K562 (cell line): ENCODE measurements at regions not wholly inside any gene's neighbourhood (a gene's known extent, or its start where the extent isn't known, plus 50 kb on each side); places are given as distances from the start of the nearest gene placed in this dataset.
A peak's percentile ranks its signal among the peaks of the same experiment; 100 is the strongest.

Source experiments
- CC2D1A ChIP-seq: fragments of 450-650 bp; IDR thresholded peaks from 2 replicates; pipeline ENCODE4 v1.6.1; 2017; ENCODE audit warnings: mild to moderate bottlenecking
- CREB3L1 ChIP-seq: fragments of 450-650 bp; IDR thresholded peaks from 2 replicates; pipeline ENCODE4 v1.6.1; 2014; ENCODE audit warnings: low read depth, mild to moderate bottlenecking, moderate library complexity, borderline replicate concordance
- CTBP1 ChIP-seq: fragments of 450-650 bp; IDR thresholded peaks from 2 replicates; pipeline ENCODE4 v1.6.1; 2016; ENCODE audit warnings: borderline replicate concordance
- EHMT2 ChIP-seq: fragments of 450-650 bp; IDR thresholded peaks from 2 replicates; pipeline ENCODE4 v1.6.1; 2018; ENCODE audit warnings: antibody characterized with exemption
- GTF2F1 ChIP-seq: IDR thresholded peaks from 2 replicates; pipeline ENCODE4 v1.6.1; 2011; ENCODE audit warnings: low read depth, low read length, improper control_type of control experiment
- PHF8 ChIP-seq: fragments of 200-600 bp; sonication (generic); IDR thresholded peaks from 2 replicates; pipeline ENCODE4 v1.6.1; 2012; ENCODE audit warnings: mixed run types, mild to moderate bottlenecking, inconsistent platforms, low read length, moderate library complexity, borderline replicate concordance
- POLR2A ChIP-seq: fragments of 450-650 bp; conservative IDR thresholded peaks from 2 replicates; pipeline ENCODE4 v1.6.1; 2016
- RBFOX2 ChIP-seq: fragments of 200-400 bp; formaldehyde crosslinking; IDR thresholded peaks from 2 replicates; pipeline ENCODE4 v1.6.1; 2017; ENCODE audit warnings: low read depth, mild to moderate bottlenecking, low read length, moderate library complexity
- SUPT5H ChIP-seq: fragments of 450-650 bp; IDR thresholded peaks from 2 replicates; pipeline ENCODE4 v1.6.1; 2016
- TAF7 ChIP-seq: fragments of 450-650 bp; IDR thresholded peaks from 2 replicates; pipeline ENCODE4 v1.6.1; 2016; ENCODE audit warnings: missing genetic modification characterization, missing compliant biosample characterization
- TF ChIP-seq, protein P1 (sequence below), 3 experiments: fragments of 200-800 bp in 1 of 3; fragments of 250-450 bp in 1 of 3; fragments of 450-650 bp in 1 of 3; sonication (Bioruptor Pico) in 1 of 3; sonication (Bioruptor generic) in 1 of 3; formaldehyde crosslinking in 1 of 3; IDR thresholded peaks; 2 replicates each; pipeline versions ENCODE4 v1.6.1 to v1.8.0; 2016 to 2022; ENCODE audit warnings: mild to moderate bottlenecking in 2 of 3, missing genetic modification characterization in 2 of 3, missing compliant biosample characterization in 1 of 3, moderate library complexity in 1 of 3
- TF ChIP-seq, protein P2 (sequence below), 3 experiments: IDR thresholded peaks in 2 of 3; conservative IDR thresholded peaks in 1 of 3; 2 replicates each; pipeline ENCODE4 v1.5.1; 2011 to 2012; ENCODE audit warnings: low read length in 3 of 3, mild to moderate bottlenecking in 3 of 3, control low read depth in 2 of 3, improper control_type of control experiment in 1 of 3, inconsistent platforms in 1 of 3, low read depth in 1 of 3, mixed read lengths in 1 of 3, moderate library complexity in 1 of 3; ENCODE audit not compliant: insufficient read depth in 2 of 3

- TF ChIP-seq, protein P1, sequence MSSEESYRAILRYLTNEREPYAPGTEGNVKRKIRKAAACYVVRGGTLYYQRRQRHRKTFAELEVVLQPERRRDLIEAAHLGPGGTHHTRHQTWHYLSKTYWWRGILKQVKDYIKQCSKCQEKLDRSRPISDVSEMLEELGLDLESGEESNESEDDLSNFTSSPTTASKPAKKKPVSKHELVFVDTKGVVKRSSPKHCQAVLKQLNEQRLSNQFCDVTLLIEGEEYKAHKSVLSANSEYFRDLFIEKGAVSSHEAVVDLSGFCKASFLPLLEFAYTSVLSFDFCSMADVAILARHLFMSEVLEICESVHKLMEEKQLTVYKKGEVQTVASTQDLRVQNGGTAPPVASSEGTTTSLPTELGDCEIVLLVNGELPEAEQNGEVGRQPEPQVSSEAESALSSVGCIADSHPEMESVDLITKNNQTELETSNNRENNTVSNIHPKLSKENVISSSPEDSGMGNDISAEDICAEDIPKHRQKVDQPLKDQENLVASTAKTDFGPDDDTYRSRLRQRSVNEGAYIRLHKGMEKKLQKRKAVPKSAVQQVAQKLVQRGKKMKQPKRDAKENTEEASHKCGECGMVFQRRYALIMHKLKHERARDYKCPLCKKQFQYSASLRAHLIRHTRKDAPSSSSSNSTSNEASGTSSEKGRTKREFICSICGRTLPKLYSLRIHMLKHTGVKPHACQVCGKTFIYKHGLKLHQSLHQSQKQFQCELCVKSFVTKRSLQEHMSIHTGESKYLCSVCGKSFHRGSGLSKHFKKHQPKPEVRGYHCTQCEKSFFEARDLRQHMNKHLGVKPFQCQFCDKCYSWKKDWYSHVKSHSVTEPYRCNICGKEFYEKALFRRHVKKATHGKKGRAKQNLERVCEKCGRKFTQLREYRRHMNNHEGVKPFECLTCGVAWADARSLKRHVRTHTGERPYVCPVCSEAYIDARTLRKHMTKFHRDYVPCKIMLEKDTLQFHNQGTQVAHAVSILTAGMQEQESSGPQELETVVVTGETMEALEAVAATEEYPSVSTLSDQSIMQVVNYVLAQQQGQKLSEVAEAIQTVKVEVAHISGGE (CRISPR knock-in tag; IDR thresholded peaks at IDR 0.05) = peak in 1 of 3 experiments; percentile 22; a peak in 1 of 6 replicates
- TF ChIP-seq EHMT2 (0 out of 2 replicates have a peak, but pooled peaks have one; percentile 24), POLR2A (peak; percentile 82), CC2D1A (peak; percentile 72; the same call in 1 of the 2 replicates), GTF2F1 (0 out of 2 replicates have a peak, but pooled peaks have one; percentile 37), CTBP1 (peak; percentile 48; the same call in 1 of the 2 replicates), PHF8 (peak; percentile 72), RBFOX2 (peak; percentile 64), CREB3L1 (peak; percentile 48; the same call in 1 of the 2 replicates), TAF7 (tag) (peak; percentile 58), SUPT5H (peak; percentile 75)
- TF ChIP-seq, protein P2, sequence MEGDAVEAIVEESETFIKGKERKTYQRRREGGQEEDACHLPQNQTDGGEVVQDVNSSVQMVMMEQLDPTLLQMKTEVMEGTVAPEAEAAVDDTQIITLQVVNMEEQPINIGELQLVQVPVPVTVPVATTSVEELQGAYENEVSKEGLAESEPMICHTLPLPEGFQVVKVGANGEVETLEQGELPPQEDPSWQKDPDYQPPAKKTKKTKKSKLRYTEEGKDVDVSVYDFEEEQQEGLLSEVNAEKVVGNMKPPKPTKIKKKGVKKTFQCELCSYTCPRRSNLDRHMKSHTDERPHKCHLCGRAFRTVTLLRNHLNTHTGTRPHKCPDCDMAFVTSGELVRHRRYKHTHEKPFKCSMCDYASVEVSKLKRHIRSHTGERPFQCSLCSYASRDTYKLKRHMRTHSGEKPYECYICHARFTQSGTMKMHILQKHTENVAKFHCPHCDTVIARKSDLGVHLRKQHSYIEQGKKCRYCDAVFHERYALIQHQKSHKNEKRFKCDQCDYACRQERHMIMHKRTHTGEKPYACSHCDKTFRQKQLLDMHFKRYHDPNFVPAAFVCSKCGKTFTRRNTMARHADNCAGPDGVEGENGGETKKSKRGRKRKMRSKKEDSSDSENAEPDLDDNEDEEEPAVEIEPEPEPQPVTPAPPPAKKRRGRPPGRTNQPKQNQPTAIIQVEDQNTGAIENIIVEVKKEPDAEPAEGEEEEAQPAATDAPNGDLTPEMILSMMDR (IDR thresholded peaks at IDR 0.05 in 2 of 3, conservative IDR thresholded peaks at IDR 0.05 in 1 of 3; ENCODE audit: insufficient read depth in 2 of 3, low read depth in 1 of 3, low read length in 3 of 3) = peak; percentile 45 to 78 (median 59); a peak in 5 of 6 replicates
Measured at GRCh38 chr15:34488973-34489959, 51.7 kb upstream of the GOLGA8A start (continued).
